ENCODE measurements at regions not wholly inside any gene's neighbourhood (a gene's known extent, or its start where the extent isn't known, plus 50 kb on each side); places are given as distances from the start of the nearest gene placed in this dataset.

DNA sequence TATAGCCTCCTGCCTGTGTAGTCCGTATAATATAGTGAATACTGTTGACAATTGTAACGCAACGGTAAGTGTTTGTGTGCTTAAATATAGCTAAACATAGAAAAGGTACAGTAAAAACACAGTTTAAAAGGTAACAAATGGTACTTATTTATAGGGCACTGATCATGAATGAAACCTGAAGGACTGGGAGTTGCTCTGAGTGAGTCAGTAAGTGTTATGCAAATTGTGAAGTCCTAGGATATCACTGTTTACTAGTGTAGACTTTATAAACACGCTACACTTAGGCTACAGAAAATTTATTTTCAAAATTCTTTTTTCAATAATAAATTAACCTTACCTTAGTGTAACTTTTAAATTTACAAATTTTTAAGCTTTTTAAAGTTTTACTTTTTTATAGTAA is 1090.1 kb downstream of the CDH9 start:
- TF ChIP-seq, protein P1, sequence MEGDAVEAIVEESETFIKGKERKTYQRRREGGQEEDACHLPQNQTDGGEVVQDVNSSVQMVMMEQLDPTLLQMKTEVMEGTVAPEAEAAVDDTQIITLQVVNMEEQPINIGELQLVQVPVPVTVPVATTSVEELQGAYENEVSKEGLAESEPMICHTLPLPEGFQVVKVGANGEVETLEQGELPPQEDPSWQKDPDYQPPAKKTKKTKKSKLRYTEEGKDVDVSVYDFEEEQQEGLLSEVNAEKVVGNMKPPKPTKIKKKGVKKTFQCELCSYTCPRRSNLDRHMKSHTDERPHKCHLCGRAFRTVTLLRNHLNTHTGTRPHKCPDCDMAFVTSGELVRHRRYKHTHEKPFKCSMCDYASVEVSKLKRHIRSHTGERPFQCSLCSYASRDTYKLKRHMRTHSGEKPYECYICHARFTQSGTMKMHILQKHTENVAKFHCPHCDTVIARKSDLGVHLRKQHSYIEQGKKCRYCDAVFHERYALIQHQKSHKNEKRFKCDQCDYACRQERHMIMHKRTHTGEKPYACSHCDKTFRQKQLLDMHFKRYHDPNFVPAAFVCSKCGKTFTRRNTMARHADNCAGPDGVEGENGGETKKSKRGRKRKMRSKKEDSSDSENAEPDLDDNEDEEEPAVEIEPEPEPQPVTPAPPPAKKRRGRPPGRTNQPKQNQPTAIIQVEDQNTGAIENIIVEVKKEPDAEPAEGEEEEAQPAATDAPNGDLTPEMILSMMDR (IDR thresholded peaks at IDR 0.05; ENCODE audit: low read length): no peak
- no peak for TF ChIP-seq EZH2 (optimal IDR thresholded peaks at IDR 0.05; ENCODE audit: low read depth, low read length)

All from MM.1S (cell line).